Endothelial cell (in vitro differentiated cells): ENCODE measurements at regions not wholly inside any gene's neighbourhood (a gene's known extent, or its start where the extent isn't known, plus 50 kb on each side); places are given as distances from the start of the nearest gene placed in this dataset.
A peak's percentile ranks its signal among the peaks of the same experiment; 100 is the strongest.

ENCODE experiments used
- DNase-seq: peaks from one replicate; pipeline ENCODE4 v3.0.0; 2021; ENCODE audit warnings: low spot score
- H3K27ac Mint-ChIP-seq: one replicate; pipeline ENCODE4 v1.8.0; 2021; ENCODE audit warnings: mixed read lengths, inconsistent platforms; ENCODE audit not compliant: unreplicated experiment
- H3K27me3 Mint-ChIP-seq: one replicate; pipeline ENCODE4 v1.8.0; 2021; ENCODE audit warnings: mild to moderate bottlenecking, moderate library complexity, mixed read lengths, inconsistent platforms; ENCODE audit not compliant: unreplicated experiment
- H3K36me3 Mint-ChIP-seq: one replicate; pipeline ENCODE4 v1.8.0; 2021; ENCODE audit warnings: mild to moderate bottlenecking, low read depth, mixed read lengths, inconsistent platforms; ENCODE audit not compliant: unreplicated experiment
- H3K4me1 Mint-ChIP-seq: one replicate; pipeline ENCODE4 v1.8.0; 2021; ENCODE audit warnings: mild to moderate bottlenecking, mixed read lengths, inconsistent platforms; ENCODE audit not compliant: unreplicated experiment
- H3K4me3 Mint-ChIP-seq: one replicate; pipeline ENCODE4 v1.8.0; 2021; ENCODE audit warnings: mild to moderate bottlenecking, mixed read lengths, inconsistent platforms; ENCODE audit not compliant: unreplicated experiment
- H3K9me3 Mint-ChIP-seq: one replicate; pipeline ENCODE4 v1.8.0; 2021; ENCODE audit warnings: mixed read lengths, inconsistent platforms; ENCODE audit not compliant: unreplicated experiment
- TF ChIP-seq, protein P1 (sequence below): fragments of 200-600 bp; sonication (generic); IDR thresholded peaks from one replicate; pipeline ENCODE4 v1.5.0; 2021; ENCODE audit warnings: antibody characterized with exemption; ENCODE audit not compliant: unreplicated experiment

- no peak overlapping the region for H3K27ac Mint-ChIP-seq
- H3K36me3 Mint-ChIP-seq, result peaks cover 5% of the 10 kb centered on the region
- H3K27me3 Mint-ChIP-seq, result peaks cover 1% of the 10 kb centered on the region
- H3K4me3 Mint-ChIP-seq, result no peak overlapping the region
- TF ChIP-seq, protein P1, sequence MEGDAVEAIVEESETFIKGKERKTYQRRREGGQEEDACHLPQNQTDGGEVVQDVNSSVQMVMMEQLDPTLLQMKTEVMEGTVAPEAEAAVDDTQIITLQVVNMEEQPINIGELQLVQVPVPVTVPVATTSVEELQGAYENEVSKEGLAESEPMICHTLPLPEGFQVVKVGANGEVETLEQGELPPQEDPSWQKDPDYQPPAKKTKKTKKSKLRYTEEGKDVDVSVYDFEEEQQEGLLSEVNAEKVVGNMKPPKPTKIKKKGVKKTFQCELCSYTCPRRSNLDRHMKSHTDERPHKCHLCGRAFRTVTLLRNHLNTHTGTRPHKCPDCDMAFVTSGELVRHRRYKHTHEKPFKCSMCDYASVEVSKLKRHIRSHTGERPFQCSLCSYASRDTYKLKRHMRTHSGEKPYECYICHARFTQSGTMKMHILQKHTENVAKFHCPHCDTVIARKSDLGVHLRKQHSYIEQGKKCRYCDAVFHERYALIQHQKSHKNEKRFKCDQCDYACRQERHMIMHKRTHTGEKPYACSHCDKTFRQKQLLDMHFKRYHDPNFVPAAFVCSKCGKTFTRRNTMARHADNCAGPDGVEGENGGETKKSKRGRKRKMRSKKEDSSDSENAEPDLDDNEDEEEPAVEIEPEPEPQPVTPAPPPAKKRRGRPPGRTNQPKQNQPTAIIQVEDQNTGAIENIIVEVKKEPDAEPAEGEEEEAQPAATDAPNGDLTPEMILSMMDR, result no peak
- no peaks in the 10 kb centered on the region for H3K9me3 Mint-ChIP-seq
- peaks cover 9% of the 10 kb centered on the region for H3K4me1 Mint-ChIP-seq
- DNase-seq, result no peak
These were observed 258.4 kb downstream of the CD83 start for GRCh38 chr6:14375930-14376329.

GRCh38 chr6:14379568-14379967, 262.0 kb downstream of the CD83 start:
- Mint-ChIP-seq H3K4me1 (peaks cover 22% of the 10 kb centered on the region), H3K36me3 (no peaks in the 10 kb centered on the region), H3K4me3 (no peak overlapping the region), H3K27ac (no peak overlapping the region), H3K27me3 (no peaks in the 10 kb centered on the region), H3K9me3 (no peaks in the 10 kb centered on the region)
- TF ChIP-seq, protein P1, result no peak
- DNase-seq, result no peak

- Mint-ChIP-seq H3K9me3 (no peaks in the 10 kb centered on the region), H3K4me3 (no peak overlapping the region), H3K27ac (no peak overlapping the region), H3K36me3 (no peaks in the 10 kb centered on the region), H3K4me1 (peaks cover 22% of the 10 kb centered on the region), H3K27me3 (no peaks in the 10 kb centered on the region)
- TF ChIP-seq, protein P1, result no peak
- DNase-seq, result no peak
These were observed 262.7 kb downstream of the CD83 start for GRCh38 chr6:14380086-14380820.

DNA sequence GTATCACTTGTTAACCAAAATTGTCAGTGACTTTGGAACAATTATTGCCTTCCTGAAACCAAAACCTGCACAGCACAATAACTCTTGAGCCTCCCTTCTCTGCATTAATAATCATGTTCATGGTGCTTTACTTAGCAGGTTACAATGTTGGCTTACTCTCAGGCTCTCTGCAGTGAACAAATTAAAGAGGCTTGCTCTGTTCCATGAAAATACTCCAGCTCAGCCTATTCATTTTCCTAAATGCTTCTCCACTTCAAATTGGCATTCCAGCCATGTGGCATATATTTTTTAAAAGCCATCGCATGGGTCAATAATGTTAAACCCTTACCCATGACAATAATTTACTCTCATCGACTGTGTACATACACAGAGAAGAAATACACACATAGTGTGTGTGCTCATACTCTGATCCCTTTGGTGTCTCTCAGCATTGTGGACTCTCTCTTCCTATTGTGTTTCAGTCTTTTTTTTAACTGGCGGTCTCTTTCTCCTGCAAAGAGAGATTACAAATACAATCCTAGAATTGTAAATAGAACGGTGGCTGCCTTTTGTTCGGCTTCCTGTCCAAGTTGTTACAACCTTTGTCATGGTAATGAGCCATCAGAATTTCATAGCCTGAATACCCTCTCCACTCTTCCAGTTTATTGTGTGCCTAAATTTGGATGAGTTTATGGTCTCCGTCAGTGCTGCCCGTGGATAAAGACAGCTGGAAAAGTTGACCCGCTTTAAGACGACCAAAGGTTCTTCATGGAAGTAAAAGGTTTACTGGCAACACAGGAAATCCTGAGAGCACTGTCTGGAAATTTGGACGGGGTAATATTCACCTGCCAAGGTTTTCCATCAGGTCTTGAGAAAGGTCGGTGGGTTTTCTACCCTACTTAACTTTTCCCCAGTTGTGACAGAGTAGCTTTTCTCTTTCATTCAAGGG, 263.6 kb downstream of the CD83 start:
- TF ChIP-seq, protein P1, result no peak
- Mint-ChIP-seq H3K27ac (peak overlapping the region; percentile 44), H3K36me3 (no peaks in the 10 kb centered on the region), H3K27me3 (no peaks in the 10 kb centered on the region), H3K4me1 (peaks cover 22% of the 10 kb centered on the region), H3K4me3 (no peak overlapping the region), H3K9me3 (no peaks in the 10 kb centered on the region)
- DNase-seq, result no peak
